ENCODE measurements at regions not wholly inside any gene's neighbourhood (a gene's known extent, or its start where the extent isn't known, plus 50 kb on each side); places are given as distances from the start of the nearest gene placed in this dataset.
A peak's percentile ranks its signal among the peaks of the same experiment; 100 is the strongest.

GRCh38 chr1:172887162-172887561 lies 163.6 kb downstream of the TNFSF18 start:
- no peak for DNase-seq (ENCODE audit: low read depth)

- DNase-seq (ENCODE audit: low read depth), result no peak
Observed at GRCh38 chr1:172893146-172893841, 157.4 kb downstream of the TNFSF18 start.

- no peak for DNase-seq (ENCODE audit: low read depth)
Observed at GRCh38 chr1:172894349-172895049, 156.2 kb downstream of the TNFSF18 start.

GRCh38 chr1:172895050-172895460 lies 155.7 kb downstream of the TNFSF18 start:
- no peak for DNase-seq (ENCODE audit: low read depth)

- DNase-seq (ENCODE audit: low read depth), result no peak
Observed at GRCh38 chr1:172895761-172896160, 155.0 kb downstream of the TNFSF18 start.

GRCh38 chr1:172897738-172898137 lies 153.0 kb downstream of the TNFSF18 start:
- DNase-seq (ENCODE audit: low read depth), result no peak

- DNase-seq (ENCODE audit: low read depth), result no peak
Observed at GRCh38 chr1:172898866-172899265, 151.9 kb downstream of the TNFSF18 start.

GRCh38 chr1:172900376-172900997 lies 150.3 kb downstream of the TNFSF18 start:
- DNase-seq (ENCODE audit: low read depth), result no peak

- no peak for DNase-seq (ENCODE audit: low read depth)
Observed at GRCh38 chr1:172902200-172902599, 148.5 kb downstream of the TNFSF18 start.

- DNase-seq (ENCODE audit: low read depth), result peak; percentile 96
Observed at GRCh38 chr1:172902861-172903381, 147.8 kb downstream of the TNFSF18 start.

- DNase-seq (ENCODE audit: low read depth), result peak; percentile 86
Observed at GRCh38 chr1:172903581-172904220, 147.0 kb downstream of the TNFSF18 start.

- DNase-seq (ENCODE audit: low read depth), result no peak
Observed at GRCh38 chr1:172905452-172905851, 145.3 kb downstream of the TNFSF18 start.

- peak; percentile 67 for DNase-seq (ENCODE audit: low read depth)
Observed at GRCh38 chr1:172906778-172907592, 143.8 kb downstream of the TNFSF18 start.

- no peak for DNase-seq (ENCODE audit: low read depth)
Observed at GRCh38 chr1:172907834-172908326, 142.9 kb downstream of the TNFSF18 start.

GRCh38 chr1:172909606-172910326 lies 141.0 kb downstream of the TNFSF18 start:
- DNase-seq (ENCODE audit: low read depth), result peak; percentile 85

- no peak for DNase-seq (ENCODE audit: low read depth)
Observed at GRCh38 chr1:172912765-172913260, 137.9 kb downstream of the TNFSF18 start.

- peak; percentile 64 for DNase-seq (ENCODE audit: low read depth)
Observed at GRCh38 chr1:172914501-172915144, 136.1 kb downstream of the TNFSF18 start.

- no peak for DNase-seq (ENCODE audit: low read depth)
Observed at GRCh38 chr1:172915271-172915670, 135.5 kb downstream of the TNFSF18 start.

GRCh38 chr1:172916116-172916515 lies 134.6 kb downstream of the TNFSF18 start:
- no peak for DNase-seq (ENCODE audit: low read depth)

GRCh38 chr1:172917972-172918371 lies 132.8 kb downstream of the TNFSF18 start:
- peak; percentile 87 for DNase-seq (ENCODE audit: low read depth)

Measured in fibroblast of gingiva (primary cell).